ENCODE measurements at regions not wholly inside any gene's neighbourhood (a gene's known extent, or its start where the extent isn't known, plus 50 kb on each side); places are given as distances from the start of the nearest gene placed in this dataset.

DNA sequence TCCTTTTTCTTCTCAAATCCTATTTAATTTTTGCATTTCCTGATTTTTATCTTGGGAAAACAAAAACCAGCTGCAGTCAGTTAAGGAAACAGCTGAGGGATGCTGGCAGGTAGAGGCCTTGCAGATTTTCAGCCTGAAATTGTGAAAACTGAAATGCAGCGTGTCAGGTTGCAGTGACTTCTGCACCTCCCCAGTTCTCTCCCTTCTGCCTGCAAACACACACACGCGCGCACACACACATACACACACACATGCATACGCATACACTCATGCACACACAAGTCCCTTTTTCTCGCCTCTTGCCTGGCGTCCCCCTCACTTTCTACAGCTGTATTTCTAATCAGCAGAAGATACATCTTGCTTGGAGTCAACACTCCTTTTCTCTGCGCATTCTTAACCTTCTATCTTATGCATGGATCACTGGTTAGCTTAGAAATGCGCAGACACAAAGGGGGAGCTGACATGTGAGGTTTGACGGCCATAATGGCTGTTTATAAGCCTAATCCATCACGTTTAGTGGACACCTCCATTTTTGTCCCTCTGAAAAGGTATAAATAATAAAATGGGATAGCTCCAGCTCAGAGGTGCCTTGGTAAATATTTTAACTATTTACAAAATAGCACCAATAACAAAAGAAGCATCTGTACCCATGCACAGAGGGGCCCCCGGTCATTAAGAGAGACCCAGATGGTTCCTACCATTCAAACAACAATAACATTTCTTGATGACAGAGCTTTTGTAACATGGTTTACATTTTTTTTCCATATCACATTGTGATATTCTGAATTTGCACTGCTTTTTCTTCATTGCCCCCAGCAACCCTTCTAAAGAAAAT, 392.1 kb upstream of the SALL1 start:
- H3K9me3 ChIP-seq, result no peaks in the 10 kb centered on the region
- no peak overlapping the region for H3K4me3 ChIP-seq
- peaks cover 0 to 4% of the 10 kb centered on the region in 2 donors for H3K27me3 ChIP-seq
- no peaks in the 10 kb centered on the region for H3K36me3 ChIP-seq
- no peaks in the 10 kb centered on the region for H3K4me1 ChIP-seq
- TF ChIP-seq POLR2AphosphoS5 (IDR thresholded peaks at IDR 0.05) (no peak), POLR2A (IDR thresholded peaks at IDR 0.05) (no peak)
- TF ChIP-seq, protein P1, sequence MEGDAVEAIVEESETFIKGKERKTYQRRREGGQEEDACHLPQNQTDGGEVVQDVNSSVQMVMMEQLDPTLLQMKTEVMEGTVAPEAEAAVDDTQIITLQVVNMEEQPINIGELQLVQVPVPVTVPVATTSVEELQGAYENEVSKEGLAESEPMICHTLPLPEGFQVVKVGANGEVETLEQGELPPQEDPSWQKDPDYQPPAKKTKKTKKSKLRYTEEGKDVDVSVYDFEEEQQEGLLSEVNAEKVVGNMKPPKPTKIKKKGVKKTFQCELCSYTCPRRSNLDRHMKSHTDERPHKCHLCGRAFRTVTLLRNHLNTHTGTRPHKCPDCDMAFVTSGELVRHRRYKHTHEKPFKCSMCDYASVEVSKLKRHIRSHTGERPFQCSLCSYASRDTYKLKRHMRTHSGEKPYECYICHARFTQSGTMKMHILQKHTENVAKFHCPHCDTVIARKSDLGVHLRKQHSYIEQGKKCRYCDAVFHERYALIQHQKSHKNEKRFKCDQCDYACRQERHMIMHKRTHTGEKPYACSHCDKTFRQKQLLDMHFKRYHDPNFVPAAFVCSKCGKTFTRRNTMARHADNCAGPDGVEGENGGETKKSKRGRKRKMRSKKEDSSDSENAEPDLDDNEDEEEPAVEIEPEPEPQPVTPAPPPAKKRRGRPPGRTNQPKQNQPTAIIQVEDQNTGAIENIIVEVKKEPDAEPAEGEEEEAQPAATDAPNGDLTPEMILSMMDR (IDR thresholded peaks at IDR 0.05), result no peak
- H3K27ac ChIP-seq, result no peak overlapping the region
- intact Hi-C loops (cut with DNase I; ENCODE audit: low total_unique reads), result no loop called here
- DNase-seq (ENCODE audit: low spot score in 2 of 2), result no peak

DNA sequence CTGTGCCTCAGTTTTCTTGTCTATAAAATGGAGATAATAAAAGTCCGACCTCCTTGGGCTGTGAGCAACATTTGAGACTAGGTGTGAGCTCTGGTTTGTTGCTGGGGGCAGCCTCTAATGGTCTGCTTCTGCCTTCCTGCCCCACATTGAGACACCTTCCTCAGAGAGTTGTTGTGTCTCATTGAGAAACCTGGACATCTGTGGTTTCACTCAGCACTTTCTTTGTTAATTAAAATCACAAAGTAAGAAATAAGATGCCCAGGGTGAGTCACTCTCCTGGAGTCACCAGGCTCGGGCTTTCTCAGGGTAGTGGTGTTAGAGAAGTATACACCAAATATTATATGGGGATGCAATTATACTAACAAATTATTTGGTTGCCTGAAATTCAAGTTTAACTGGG, 389.2 kb upstream of the SALL1 start:
- TF ChIP-seq POLR2AphosphoS5 (IDR thresholded peaks at IDR 0.05), result no peak
- no peak for TF ChIP-seq POLR2A (IDR thresholded peaks at IDR 0.05)
- TF ChIP-seq, protein P1 (IDR thresholded peaks at IDR 0.05), result no peak
- Histone ChIP-seq H3K4me1 (no peaks in the 10 kb centered on the region), H3K9me3 (no peaks in the 10 kb centered on the region), H3K27me3 (no peaks in the 10 kb centered on the region), H3K27ac (no peak overlapping the region), H3K4me3 (no peak overlapping the region), H3K36me3 (no peaks in the 10 kb centered on the region)
- intact Hi-C loops (cut with DNase I; ENCODE audit: low total_unique reads), result no loop called here
- DNase-seq (ENCODE audit: low spot score in 2 of 2), result no peak

DNA sequence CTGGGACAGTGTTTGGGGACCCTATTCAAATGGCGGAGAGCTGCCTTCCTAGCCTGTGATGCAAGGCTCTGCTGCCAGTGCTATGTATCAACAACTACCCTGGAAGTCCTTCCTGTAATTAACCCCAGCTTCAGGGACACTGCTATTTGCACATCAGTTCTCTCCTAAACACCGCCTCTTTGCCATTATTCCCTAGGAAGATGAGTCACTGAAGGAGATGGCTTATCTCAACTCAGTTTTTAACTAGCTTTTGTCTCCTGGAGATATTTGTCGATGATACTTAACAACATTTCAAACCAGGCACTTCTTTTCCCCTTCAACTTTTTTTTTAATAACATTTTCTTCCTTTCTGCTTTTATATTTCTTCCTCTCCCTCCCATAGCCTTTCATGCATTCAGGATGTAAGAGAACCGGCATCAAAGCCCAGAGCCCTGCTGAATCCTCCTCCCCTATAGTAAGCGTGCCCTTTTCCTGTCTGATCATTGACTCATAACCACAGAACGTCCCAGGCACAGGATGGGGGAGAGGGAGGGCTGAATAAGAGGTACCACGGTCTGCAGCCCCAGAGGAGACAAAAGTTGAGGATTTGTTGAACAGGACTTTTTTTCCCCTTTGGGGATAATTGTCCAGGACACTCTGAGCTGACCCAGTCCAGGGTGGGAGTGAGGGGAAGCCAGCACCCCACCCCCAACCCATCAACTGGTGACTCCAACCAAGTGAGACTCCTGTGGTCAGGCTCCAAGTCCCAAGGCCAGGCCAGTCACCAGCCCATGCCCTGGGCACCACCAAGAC, 387.8 kb upstream of the SALL1 start:
- no peaks in the 10 kb centered on the region for H3K27me3 ChIP-seq
- intact Hi-C loops (cut with DNase I; ENCODE audit: low total_unique reads), result no loop called here
- H3K4me1 ChIP-seq, result no peaks in the 10 kb centered on the region
- no peaks in the 10 kb centered on the region for H3K36me3 ChIP-seq
- TF ChIP-seq POLR2AphosphoS5 (IDR thresholded peaks at IDR 0.05) (no peak), POLR2A (IDR thresholded peaks at IDR 0.05) (no peak)
- TF ChIP-seq, protein P1 (IDR thresholded peaks at IDR 0.05), result no peak
- DNase-seq (ENCODE audit: low spot score in 2 of 2), result no peak
- H3K4me3 ChIP-seq, result no peak overlapping the region
- no peaks in the 10 kb centered on the region for H3K9me3 ChIP-seq
- no peak overlapping the region for H3K27ac ChIP-seq

DNA sequence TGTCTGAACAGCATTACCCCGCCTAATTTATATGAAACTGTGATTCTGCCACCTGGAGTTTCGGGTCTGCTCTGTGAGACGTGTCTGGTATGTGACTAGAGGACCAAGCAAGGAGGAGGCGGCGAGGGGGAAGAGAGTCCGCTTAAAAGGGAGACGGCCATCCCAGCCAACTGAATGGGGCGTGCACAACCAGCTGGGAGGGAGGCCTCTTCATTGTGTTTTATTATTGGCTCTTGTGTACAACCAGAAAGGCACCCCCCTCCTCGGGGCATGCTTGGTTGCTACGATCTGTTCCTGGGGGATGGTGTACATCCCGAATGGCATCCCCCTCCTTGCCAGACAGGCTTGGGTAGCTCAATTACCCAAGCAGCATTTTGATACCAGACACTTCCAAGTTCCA, 384.5 kb upstream of the SALL1 start:
- H3K4me1 ChIP-seq, result no peaks in the 10 kb centered on the region
- H3K36me3 ChIP-seq, result no peaks in the 10 kb centered on the region
- H3K27me3 ChIP-seq, result no peaks in the 10 kb centered on the region
- TF ChIP-seq, protein P1 (IDR thresholded peaks at IDR 0.05), result no peak
- TF ChIP-seq POLR2A (IDR thresholded peaks at IDR 0.05), result no peak
- no peak for TF ChIP-seq POLR2AphosphoS5 (IDR thresholded peaks at IDR 0.05)
- H3K4me3 ChIP-seq, result no peak overlapping the region
- intact Hi-C loops (cut with DNase I; ENCODE audit: low total_unique reads), result no loop called here
- no peak for DNase-seq (ENCODE audit: low spot score in 2 of 2)
- H3K27ac ChIP-seq, result no peak overlapping the region
- no peaks in the 10 kb centered on the region for H3K9me3 ChIP-seq

DNA sequence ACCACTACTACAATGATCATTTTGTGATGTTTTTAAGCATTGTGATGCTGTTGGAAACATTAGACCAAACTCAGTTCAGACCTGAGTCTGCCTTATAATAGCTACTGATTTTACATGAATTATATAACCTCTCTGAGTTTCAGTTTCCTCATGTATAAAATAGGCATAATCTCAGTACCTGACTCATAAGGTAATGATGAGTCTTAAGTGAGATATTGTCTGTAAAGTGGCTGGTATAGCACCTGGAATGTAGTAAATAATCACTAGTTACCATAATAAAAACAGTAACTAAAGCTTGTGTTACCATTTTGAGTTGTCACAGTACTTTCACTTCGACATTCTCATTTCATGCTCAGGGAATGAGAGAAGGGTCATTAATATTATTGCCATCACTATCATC, 381.5 kb upstream of the SALL1 start:
- intact Hi-C loops (cut with DNase I; ENCODE audit: low total_unique reads), result no loop called here
- no peak for DNase-seq (ENCODE audit: low spot score in 2 of 2)
- Histone ChIP-seq H3K9me3 (no peaks in the 10 kb centered on the region), H3K36me3 (no peaks in the 10 kb centered on the region), H3K4me1 (no peaks in the 10 kb centered on the region), H3K27ac (no peak overlapping the region), H3K4me3 (no peak overlapping the region), H3K27me3 (no peaks in the 10 kb centered on the region)
- no peak for TF ChIP-seq POLR2AphosphoS5 (IDR thresholded peaks at IDR 0.05)
- TF ChIP-seq, protein P1 (IDR thresholded peaks at IDR 0.05), result no peak
- no peak for TF ChIP-seq POLR2A (IDR thresholded peaks at IDR 0.05)

Data from breast epithelium (tissue), 4 donors.